Stimulated activated CD8-positive, alpha-beta memory T cell treated with anti-CD3 and anti-CD28 coated beads, Interleukin-4, amount 100 ng/mL, for 4 hours (primary cell): ENCODE measurements at regions not wholly inside any gene's neighbourhood (a gene's known extent, or its start where the extent isn't known, plus 50 kb on each side); places are given as distances from the start of the nearest gene placed in this dataset.

Experiments
- DNase-seq, 2 donors: peaks; one replicate each; pipeline ENCODE4 v3.0.0-alpha.2; 2020; ENCODE audit warnings: low read depth in 2 of 2, low spot score in 1 of 2

DNA sequence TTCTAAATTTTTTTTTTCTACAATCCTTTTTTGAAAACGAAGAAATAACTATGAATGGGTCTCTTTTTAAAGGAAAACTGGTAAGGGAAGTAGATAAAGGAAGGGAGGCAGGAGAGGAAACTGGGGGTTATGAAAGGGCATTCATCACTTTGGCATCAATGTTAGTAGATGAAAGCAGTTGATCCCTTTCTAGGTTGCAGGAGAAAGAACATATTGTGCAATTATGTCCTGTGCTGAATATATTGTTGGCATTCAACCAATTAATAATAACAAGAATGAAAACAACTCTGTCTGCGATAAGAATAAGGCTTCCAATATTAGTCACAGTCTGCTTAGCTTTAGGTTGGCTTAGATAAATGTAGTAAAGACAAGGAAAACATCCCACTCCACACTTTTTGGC, 796.8 kb upstream of the KLHL1 start:
- DNase-seq = no peak

- DNase-seq = no peak
Observed at GRCh38 chr13:70896136-70896535, 787.9 kb upstream of the KLHL1 start.

GRCh38 chr13:70895599-70895998, 787.3 kb upstream of the KLHL1 start:
- DNase-seq = no peak

- no peak for DNase-seq
Observed at GRCh38 chr13:70894258-70894657, 786.0 kb upstream of the KLHL1 start.

DNA sequence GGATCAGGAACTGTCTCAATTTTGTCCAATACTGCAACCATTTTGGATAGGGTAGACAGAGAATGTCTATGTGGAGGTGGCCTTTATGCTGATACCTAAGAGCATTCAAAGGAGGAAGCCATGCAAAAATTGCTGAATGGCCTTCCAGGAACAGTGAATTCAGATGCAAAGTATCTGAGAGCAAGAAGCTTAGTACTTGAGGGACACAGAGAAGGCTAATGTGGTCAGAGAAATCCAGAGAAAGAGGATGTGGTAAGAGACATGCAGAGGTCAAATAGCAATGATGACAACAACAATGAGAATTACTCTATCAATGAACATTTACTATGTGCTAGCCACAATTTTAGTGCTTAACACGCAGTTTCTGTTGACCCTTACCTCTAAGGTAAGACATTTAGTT, 785.6 kb upstream of the KLHL1 start:
- no peak for DNase-seq

GRCh38 chr13:70890289-70890688, 782.0 kb upstream of the KLHL1 start:
- DNase-seq = no peak

- no peak for DNase-seq
Observed at GRCh38 chr13:70889163-70889562, 780.9 kb upstream of the KLHL1 start.

GRCh38 chr13:70884196-70884595, 775.9 kb upstream of the KLHL1 start:
- no peak for DNase-seq

- DNase-seq = no peak
Observed at GRCh38 chr13:70874636-70875035, 766.4 kb upstream of the KLHL1 start.

- no peak for DNase-seq
Observed at GRCh38 chr13:70864731-70865130, 756.5 kb upstream of the KLHL1 start.

DNA sequence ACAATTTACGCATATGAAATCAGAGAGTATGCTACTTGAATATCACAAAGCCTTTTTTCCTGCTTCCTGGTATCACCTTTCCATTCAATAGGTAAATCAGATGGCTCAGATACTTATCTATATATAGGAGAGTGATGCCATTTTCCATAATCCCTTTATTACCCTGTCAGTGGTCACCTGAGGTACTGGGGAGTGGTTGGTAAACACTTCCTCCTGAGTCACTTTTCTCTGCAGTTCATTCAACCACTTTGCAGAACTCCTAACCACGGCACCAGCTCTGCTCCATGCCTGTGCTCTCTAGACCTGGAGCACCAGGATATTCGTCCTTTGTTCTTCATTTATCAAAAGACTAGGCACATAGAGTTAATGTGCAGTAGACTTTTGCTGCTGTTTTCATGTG, 748.5 kb upstream of the KLHL1 start:
- no peak for DNase-seq

DNA sequence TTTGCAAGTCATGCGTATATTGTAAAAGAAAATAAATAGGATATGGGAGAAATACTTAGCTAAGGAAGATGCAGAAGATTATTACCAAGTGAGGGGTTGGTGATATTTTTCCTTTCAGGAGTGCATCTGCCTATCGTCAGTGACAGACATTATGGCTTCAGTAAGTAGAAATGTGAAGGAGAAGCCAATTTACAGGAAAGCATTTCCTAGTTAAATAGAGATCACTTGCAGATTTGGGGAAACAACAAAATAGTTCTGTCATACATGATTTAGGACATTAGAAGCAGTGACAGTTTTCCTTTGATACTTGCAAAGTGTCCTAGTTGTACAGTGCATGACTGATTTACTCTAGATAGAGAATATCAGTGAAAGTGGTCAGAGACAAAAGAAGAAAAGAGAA, 747.8 kb upstream of the KLHL1 start:
- no peak for DNase-seq

DNA sequence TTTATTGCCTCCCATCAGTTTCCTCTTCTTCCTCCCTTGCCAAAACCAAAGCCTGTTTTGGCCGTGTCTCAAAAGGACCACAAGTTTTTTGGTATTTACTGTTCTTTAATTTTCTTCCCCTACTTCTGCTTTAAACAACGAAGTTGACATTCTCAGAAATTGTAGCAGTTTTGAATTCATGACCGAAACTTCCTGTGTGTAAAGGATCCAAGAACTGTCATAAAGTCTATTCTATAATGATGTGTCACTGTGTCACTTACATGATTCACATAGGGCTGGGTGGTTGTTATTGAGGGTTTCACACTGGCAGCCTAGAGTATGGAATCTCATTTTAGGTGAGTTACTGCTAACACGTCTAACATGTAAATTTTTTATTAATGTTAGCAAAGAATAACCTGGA, 741.0 kb upstream of the KLHL1 start:
- DNase-seq = no peak

DNA sequence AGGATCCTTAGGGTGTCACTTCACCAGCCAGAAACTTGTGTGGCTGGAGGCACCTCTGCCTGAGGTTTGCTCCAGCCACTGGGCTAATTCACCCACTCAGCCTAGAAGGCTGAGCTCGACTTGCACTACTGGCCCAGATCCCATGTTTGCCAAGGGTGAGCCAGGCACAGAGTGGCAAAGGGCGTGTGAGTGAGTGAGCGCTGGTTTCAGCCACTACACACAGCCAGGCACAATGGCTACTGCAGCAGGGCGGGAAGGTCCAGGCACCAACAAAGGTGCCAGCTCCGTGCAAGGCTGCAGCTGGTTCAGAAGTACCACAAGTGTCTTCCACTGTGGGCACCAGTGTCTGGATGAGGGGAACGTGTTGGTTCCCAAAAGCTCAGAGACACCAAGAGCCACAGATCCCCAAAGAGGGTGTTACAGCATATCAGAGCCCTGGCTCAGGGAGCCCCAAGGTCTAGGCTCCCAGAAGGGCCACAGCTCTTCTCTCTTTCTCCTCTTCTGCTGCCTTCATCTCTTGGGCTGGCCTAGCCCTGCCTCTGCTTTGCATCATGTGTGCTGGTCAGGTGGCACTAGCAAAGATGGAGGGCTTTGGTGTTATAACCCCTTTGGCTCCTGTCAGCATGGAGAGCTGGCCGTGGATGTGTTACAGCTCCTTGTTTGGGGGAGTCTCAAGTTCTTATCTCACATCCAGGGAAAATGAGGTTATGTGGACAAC, 736.3 kb upstream of the KLHL1 start:
- DNase-seq = no peak

DNA sequence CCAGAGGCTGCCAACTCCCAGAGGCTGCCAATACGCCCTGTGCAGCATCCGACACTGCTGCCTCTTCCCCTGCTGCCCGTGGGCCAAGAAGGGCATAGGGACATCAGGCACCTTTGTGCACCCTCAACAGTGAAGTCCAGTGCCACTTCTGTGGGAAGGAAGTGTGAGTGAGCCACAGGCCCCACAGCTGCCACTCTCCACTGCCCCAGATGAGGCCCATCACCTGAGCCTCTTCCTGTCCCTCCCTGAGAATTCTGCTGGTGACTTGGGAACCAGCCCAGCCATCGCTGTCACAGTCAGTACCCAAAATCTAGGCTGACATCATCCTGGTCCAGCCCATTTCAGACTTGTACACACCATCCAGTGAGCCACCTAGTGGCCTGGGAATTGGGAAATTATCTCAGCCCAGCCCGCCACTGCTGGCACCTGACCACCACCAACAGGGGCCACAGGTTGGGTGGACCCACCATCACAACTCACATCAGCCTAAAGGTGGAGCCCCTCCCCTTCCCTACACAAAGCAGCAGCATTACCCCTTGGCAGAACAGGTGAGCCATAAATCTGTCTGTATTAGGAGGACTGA, 733.9 kb upstream of the KLHL1 start:
- DNase-seq = no peak

DNA sequence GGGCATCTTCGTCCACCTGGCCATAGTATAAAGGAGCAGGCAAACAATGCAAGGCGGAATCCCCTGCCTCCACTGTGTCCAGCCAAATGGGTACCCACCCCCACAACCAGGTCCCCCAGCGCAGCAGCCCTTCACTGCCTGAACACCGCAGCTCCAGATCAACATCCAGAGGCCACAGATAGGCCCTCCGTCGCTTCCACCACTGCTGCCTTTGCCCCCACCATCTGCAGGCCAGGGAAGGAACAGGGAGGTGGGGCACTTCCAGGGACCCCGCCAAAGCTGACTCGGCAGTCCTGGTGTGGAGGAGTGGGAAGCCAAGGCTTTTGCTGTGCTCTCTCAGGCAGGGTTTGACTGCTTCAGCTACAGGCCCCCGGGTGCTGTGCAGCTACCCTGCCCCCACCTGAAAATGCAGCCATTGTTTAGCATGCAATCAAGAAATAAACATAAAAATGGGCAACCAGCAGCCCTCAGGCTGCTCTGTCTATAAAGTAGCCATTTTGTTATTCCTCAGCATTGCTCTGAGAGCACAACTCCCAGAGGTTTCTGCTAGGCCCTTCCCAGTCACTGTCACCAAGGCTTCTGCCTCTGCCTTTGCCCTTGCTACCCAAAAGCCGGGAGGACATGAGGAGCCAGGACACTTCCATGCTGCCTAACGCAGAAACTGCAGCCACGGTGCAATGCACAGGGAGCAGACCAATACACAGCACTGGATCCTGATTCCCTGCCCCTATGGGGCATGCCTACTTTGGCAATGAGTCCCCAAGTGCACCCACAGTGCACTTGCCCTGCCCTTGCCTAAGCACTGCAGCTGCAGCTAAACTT, 733.2 kb upstream of the KLHL1 start:
- no peak for DNase-seq

DNA sequence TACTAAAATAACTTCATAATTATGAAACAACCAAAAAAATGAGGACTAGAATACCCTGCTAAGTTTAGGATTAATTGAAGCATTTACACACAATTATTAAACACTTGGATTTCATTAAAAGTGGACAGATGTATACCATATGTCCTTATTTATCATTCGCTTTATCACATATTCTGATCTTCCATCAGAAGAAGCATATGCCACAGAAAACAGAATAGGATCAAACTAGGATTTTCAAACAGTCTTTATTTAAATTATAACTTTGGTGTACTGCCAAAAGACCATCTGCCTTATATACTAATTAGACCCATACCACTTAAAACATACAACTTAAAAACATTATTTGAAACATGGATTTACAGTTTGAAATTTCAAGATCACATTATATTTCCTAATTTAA, 727.1 kb upstream of the KLHL1 start:
- no peak for DNase-seq

- no peak for DNase-seq
Observed at GRCh38 chr13:70829748-70830147, 721.5 kb upstream of the KLHL1 start.

DNA sequence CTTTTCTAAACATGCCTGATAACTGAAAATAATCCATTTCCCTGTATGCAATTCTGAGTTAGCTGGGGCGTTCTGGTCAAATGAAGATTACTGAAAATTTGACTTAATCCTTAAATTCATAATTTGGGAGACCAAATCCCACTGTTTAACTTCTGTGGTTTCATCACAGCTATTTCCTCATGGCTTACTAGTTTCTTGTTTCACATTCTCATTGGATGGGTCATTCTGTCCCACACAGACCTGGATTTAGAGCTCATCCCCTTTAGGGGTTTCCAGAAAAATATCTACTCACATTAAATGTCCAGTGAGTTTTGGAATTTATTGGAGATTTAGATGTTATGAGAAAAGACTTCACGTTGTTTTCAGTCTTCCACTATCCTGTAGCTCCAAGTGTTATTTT, 709.3 kb upstream of the KLHL1 start:
- DNase-seq = no peak

GRCh38 chr13:70816853-70817252, 708.6 kb upstream of the KLHL1 start:
- no peak for DNase-seq

GRCh38 chr13:70814684-70815083, 706.4 kb upstream of the KLHL1 start:
- no peak for DNase-seq

DNA sequence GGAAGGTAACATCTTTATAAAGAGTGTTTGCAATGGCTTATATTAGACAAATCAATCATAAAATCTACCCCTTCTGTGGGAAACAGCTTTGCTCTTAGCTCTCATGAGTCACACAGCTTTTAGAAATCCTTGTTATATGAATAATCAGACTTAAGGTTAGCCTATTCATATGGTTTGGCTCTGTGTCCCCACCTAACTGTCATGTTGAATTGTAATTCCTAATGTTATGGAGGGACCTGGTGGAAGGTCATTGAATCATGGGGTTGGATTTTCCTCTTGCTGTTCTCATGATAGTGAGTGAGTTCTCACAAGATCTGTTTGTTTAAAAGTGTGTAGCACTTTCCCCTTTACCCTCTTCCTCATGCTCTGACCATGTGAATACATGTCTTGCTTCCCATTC, 704.2 kb upstream of the KLHL1 start:
- DNase-seq = no peak
